ENCODE measurements at regions not wholly inside any gene's neighbourhood (a gene's known extent, or its start where the extent isn't known, plus 50 kb on each side); places are given as distances from the start of the nearest gene placed in this dataset.

DNA sequence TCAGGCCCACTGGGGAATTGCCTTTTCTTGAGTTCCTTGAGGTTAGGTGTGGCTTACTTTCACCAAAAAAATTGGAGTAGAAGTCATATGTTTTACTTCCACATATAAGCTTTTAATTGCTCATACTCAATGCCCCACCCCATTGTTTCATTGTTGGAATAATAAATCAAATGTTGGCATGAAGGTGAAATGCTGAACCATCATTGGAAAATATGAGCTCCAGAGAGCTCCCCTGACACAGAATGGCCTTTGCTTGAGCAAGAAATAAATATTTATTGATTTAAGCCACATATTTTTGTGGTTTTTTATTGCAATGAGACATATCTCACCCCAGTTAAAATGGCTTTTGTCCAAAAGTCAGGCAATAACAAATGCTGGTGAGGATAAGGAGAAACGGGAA is 167.3 kb upstream of the SRD5A2 start:
- Histone ChIP-seq H3K4me1 (ENCODE audit: control insufficient read depth, insufficient read depth, low read length) (no peaks in the 10 kb centered on the region), H3K4me3 (ENCODE audit: low read depth, low read length) (no peak overlapping the region), H3K9me3 (ENCODE audit: control insufficient read depth, insufficient read depth, low read length) (peaks cover 2% of the 10 kb centered on the region), H3K36me3 (ENCODE audit: control insufficient read depth, insufficient read depth, low read length) (no peaks in the 10 kb centered on the region), H3K27ac (ENCODE audit: low read depth, low read length) (no peak overlapping the region), H3K27me3 (ENCODE audit: control insufficient read depth, insufficient read depth, low read length) (no peaks in the 10 kb centered on the region)
- WGBS (ENCODE audit: insufficient coverage): no CpG with 5 or more reads among the region's 1 CpG
- DNase-seq (ENCODE audit: low read depth in 4 of 6, low spot score in 6 of 6): no peak

DNA sequence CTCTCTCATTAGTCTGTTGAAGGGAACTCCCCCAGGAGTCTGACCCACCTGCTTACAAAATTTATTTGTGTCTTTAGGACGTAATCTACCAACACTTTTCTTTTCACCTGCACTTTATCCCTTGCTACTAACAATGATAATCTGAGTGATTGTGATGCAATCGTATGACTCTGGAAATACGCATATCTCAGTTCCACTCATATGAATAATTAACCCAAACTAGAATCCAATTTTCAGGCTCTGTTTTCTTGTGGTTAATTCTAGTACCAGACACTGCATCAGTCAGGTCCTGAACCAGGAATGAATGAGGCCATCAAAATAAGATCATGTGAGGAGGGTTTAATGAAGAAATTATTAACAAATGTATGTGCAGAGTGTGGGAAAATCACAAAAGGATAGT is 158.4 kb upstream of the SRD5A2 start:
- Histone ChIP-seq H3K4me1 (ENCODE audit: control insufficient read depth, insufficient read depth, low read length) (no peaks in the 10 kb centered on the region), H3K4me3 (ENCODE audit: low read depth, low read length) (no peak overlapping the region), H3K9me3 (ENCODE audit: control insufficient read depth, insufficient read depth, low read length) (no peaks in the 10 kb centered on the region), H3K36me3 (ENCODE audit: control insufficient read depth, insufficient read depth, low read length) (no peaks in the 10 kb centered on the region), H3K27me3 (ENCODE audit: control insufficient read depth, insufficient read depth, low read length) (no peaks in the 10 kb centered on the region), H3K27ac (ENCODE audit: low read depth, low read length) (no peak overlapping the region)
- no peak for DNase-seq (ENCODE audit: low read depth in 4 of 6, low spot score in 6 of 6)
- no CpG with 5 or more reads among the region's 3 CpGs for WGBS (ENCODE audit: insufficient coverage)

DNA sequence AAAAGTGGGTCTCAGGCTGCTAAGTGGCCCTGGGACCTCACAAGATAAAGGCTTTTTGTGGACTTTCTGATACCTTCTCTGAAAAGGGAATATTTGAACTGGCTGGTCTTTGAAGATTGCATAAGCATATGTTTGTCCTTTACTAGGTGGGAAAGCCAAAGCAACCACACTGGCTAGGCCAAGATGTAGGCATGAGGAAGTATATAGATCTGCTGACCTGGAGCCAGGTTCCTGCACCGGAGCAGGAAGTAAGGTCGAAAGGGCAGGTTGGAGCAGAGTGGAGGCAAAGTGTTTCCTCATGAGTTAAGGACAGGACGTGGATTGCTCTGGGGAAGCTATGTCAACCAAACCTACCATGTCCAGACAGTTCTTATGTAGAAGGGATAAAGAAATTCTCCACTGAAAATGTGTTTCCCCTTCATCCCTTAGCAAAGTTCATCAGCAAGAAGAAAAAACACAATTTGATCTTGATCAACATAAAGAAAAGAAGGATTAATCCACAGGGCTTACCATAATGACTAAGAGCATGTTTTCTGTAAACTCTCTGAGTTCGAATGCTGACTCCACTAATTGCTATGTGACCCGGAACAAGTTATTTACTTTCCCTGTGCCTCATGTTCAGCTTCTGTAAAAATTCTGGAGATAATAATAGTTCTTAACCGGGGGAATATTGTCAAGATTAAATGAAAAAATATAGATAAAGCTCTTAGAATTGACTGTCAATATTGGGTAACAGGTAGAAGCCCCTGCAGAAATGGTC is 156.1 kb upstream of the SRD5A2 start:
- 83% methylated on average over 2 of the region's 6 CpGs for WGBS (ENCODE audit: insufficient coverage)
- H3K36me3 ChIP-seq (ENCODE audit: control insufficient read depth, insufficient read depth, low read length): no peaks in the 10 kb centered on the region

DNA sequence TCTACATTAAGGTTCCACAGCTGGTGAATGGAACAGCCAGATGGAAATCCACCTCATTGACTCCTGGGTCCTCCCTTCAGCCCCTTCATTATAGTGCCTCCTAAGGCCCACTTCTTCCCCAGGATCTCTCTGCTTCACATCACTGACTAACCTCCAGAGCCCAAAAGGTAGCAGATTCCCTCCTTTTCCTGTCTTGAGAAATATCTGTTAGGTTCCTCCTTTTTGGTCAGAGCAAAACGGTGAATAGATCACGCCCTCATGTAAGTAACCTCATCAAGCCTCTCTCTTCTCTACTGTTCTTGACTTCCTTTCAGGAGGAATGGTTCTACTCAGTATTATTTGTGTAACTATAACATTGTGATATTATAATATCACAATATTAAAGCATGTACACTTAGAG is 155.0 kb upstream of the SRD5A2 start:
- Histone ChIP-seq H3K27me3 (ENCODE audit: control insufficient read depth, insufficient read depth, low read length) (no peaks in the 10 kb centered on the region), H3K36me3 (ENCODE audit: control insufficient read depth, insufficient read depth, low read length) (no peaks in the 10 kb centered on the region), H3K27ac (ENCODE audit: low read depth, low read length) (no peak overlapping the region), H3K4me1 (ENCODE audit: control insufficient read depth, insufficient read depth, low read length) (no peaks in the 10 kb centered on the region), H3K9me3 (ENCODE audit: control insufficient read depth, insufficient read depth, low read length) (peaks cover 1% of the 10 kb centered on the region), H3K4me3 (ENCODE audit: low read depth, low read length) (no peak overlapping the region)
- WGBS (ENCODE audit: insufficient coverage): no CpG with 5 or more reads among the region's 2 CpGs
- DNase-seq (ENCODE audit: low read depth in 4 of 6, low spot score in 6 of 6): no peak

More for the DNA sequence above, 156.1 kb upstream of the SRD5A2 start:
- H3K9me3 ChIP-seq (ENCODE audit: control insufficient read depth, insufficient read depth, low read length): peaks cover 1% of the 10 kb centered on the region
- no peak overlapping the region for H3K4me3 ChIP-seq (ENCODE audit: low read depth, low read length)
- DNase-seq (ENCODE audit: low read depth in 4 of 6, low spot score in 6 of 6): no peak
- no peaks in the 10 kb centered on the region for H3K4me1 ChIP-seq (ENCODE audit: control insufficient read depth, insufficient read depth, low read length)
- no peak overlapping the region for H3K27ac ChIP-seq (ENCODE audit: low read depth, low read length)
- no peaks in the 10 kb centered on the region for H3K27me3 ChIP-seq (ENCODE audit: control insufficient read depth, insufficient read depth, low read length)

DNA sequence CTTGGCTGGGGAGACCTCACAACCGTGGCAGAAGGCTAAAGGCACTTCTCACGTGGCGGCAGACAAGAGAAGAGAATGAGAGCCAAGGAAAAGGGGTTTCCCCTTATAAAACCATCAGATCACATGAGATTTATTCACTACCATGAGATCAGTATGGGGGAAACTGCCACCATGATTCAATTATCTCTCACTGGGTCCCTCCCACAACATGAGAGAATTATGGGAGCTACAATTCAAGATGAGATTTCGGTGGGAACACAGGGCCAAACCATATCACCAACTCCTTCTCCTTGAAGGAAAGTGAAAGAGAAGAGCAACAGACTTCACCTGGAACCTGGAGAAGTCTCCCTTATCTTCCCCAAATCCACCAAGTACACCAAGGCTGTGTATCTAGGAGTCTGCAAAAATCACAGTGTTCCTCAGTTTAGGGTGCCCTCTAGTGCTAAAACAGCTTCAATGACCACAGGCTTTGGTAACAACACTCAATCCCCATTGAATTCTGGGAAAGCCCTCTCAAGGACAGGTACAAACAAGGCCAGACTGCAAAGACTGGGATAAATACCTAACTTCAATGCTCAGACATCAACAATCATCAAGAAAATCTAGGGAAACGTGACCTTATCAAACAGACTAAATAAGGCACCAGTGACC is 148.8 kb upstream of the SRD5A2 start:
- H3K27me3 ChIP-seq (ENCODE audit: control insufficient read depth, insufficient read depth, low read length): no peaks in the 10 kb centered on the region
- no peaks in the 10 kb centered on the region for H3K36me3 ChIP-seq (ENCODE audit: control insufficient read depth, insufficient read depth, low read length)
- WGBS (ENCODE audit: insufficient coverage): 71% methylated on average over 2 of the region's 5 CpGs
- no peak overlapping the region for H3K4me3 ChIP-seq (ENCODE audit: low read depth, low read length)
- no peak overlapping the region for H3K27ac ChIP-seq (ENCODE audit: low read depth, low read length)
- H3K4me1 ChIP-seq (ENCODE audit: control insufficient read depth, insufficient read depth, low read length): no peaks in the 10 kb centered on the region
- peaks cover 2% of the 10 kb centered on the region for H3K9me3 ChIP-seq (ENCODE audit: control insufficient read depth, insufficient read depth, low read length)
- DNase-seq (ENCODE audit: low read depth in 4 of 6, low spot score in 6 of 6): peak in 1 of 6 donors; percentile 2

- no peaks in the 10 kb centered on the region for H3K36me3 ChIP-seq (ENCODE audit: control insufficient read depth, insufficient read depth, low read length)
- H3K9me3 ChIP-seq (ENCODE audit: control insufficient read depth, insufficient read depth, low read length): peaks cover 3% of the 10 kb centered on the region
- 100% methylated on average over 1 of the region's 2 CpGs for WGBS (ENCODE audit: insufficient coverage)
- H3K27me3 ChIP-seq (ENCODE audit: control insufficient read depth, insufficient read depth, low read length): no peaks in the 10 kb centered on the region
- H3K4me3 ChIP-seq (ENCODE audit: low read depth, low read length): no peak overlapping the region
- no peaks in the 10 kb centered on the region for H3K4me1 ChIP-seq (ENCODE audit: control insufficient read depth, insufficient read depth, low read length)
- no peak overlapping the region for H3K27ac ChIP-seq (ENCODE audit: low read depth, low read length)
- no peak for DNase-seq (ENCODE audit: low read depth in 4 of 6, low spot score in 6 of 6)
Measured at GRCh38 chr2:31729065-31729439, 148.3 kb upstream of the SRD5A2 start.

DNA sequence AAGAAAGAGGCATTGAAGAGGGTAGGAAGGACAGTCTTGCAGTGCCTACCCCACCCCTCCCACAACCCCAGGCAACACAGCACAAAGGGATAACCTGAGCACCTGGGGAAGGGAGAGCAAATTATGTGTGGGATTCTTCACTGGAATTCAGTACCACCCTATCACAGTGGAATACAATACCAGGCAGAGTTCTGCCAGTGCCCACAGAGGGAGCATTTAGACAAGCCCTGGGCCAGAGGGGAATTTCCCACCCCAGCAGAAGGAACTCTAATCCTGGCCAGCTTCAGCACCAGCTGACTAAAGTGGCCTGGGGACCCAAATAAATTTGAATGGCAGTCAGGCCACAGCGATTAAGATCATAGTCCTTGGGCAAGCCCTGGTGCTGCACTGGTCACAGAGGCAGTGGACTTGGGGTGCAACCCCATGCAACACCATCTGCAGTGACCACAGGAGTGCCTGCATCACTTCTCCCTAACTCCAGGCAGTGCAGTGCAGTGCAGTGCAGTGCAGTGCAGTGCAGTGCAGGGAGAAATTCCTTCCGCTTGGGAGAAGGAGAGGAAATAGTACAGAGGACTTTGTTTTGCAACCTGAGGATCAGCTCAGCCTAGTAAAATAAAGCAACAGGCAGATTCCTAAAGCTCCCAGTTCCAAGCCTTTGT is 147.8 kb upstream of the SRD5A2 start:
- no peak overlapping the region for H3K27ac ChIP-seq (ENCODE audit: low read depth, low read length)
- H3K4me1 ChIP-seq (ENCODE audit: control insufficient read depth, insufficient read depth, low read length): no peaks in the 10 kb centered on the region
- peaks cover 3% of the 10 kb centered on the region for H3K9me3 ChIP-seq (ENCODE audit: control insufficient read depth, insufficient read depth, low read length)
- H3K4me3 ChIP-seq (ENCODE audit: low read depth, low read length): no peak overlapping the region
- 100% methylated on average over 1 of the region's 2 CpGs for WGBS (ENCODE audit: insufficient coverage)
- DNase-seq (ENCODE audit: low read depth in 4 of 6, low spot score in 6 of 6): no peak
- H3K27me3 ChIP-seq (ENCODE audit: control insufficient read depth, insufficient read depth, low read length): no peaks in the 10 kb centered on the region
- H3K36me3 ChIP-seq (ENCODE audit: control insufficient read depth, insufficient read depth, low read length): no peaks in the 10 kb centered on the region

- Histone ChIP-seq H3K4me3 (ENCODE audit: low read depth, low read length) (no peak overlapping the region), H3K4me1 (ENCODE audit: control insufficient read depth, insufficient read depth, low read length) (no peaks in the 10 kb centered on the region), H3K9me3 (ENCODE audit: control insufficient read depth, insufficient read depth, low read length) (peaks cover 2% of the 10 kb centered on the region), H3K27ac (ENCODE audit: low read depth, low read length) (no peak overlapping the region), H3K27me3 (ENCODE audit: control insufficient read depth, insufficient read depth, low read length) (no peaks in the 10 kb centered on the region), H3K36me3 (ENCODE audit: control insufficient read depth, insufficient read depth, low read length) (no peaks in the 10 kb centered on the region)
- no peak for DNase-seq (ENCODE audit: low read depth in 4 of 6, low spot score in 6 of 6)
- WGBS (ENCODE audit: insufficient coverage): no CpG with 5 or more reads among the region's 2 CpGs
Measured at GRCh38 chr2:31726457-31726856, 145.7 kb upstream of the SRD5A2 start.

DNA sequence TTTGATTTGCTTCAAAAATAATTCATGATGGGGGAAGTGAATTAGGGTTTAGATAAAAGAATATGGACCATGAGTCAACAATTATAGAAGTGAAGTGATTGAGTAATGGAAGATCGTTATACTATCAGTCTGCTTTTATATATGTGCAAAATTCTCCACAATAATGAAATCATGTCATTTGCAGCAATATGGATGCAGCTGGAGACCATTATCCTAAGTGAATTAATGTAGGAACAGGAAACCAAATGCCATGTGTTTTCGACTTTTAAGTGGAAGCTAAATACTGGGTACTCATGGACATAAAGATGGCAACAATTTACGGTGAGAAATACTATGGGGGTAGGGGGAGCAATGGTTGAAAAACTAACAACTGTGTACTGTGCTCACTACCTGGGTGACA is 144.7 kb upstream of the SRD5A2 start:
- no peak for DNase-seq (ENCODE audit: low read depth in 4 of 6, low spot score in 6 of 6)
- no peaks in the 10 kb centered on the region for H3K27me3 ChIP-seq (ENCODE audit: control insufficient read depth, insufficient read depth, low read length)
- no peaks in the 10 kb centered on the region for H3K4me1 ChIP-seq (ENCODE audit: control insufficient read depth, insufficient read depth, low read length)
- 100% methylated on average over 1 of the region's 3 CpGs for WGBS (ENCODE audit: insufficient coverage)
- H3K4me3 ChIP-seq (ENCODE audit: low read depth, low read length): no peak overlapping the region
- H3K9me3 ChIP-seq (ENCODE audit: control insufficient read depth, insufficient read depth, low read length): peaks cover 2% of the 10 kb centered on the region
- no peak overlapping the region for H3K27ac ChIP-seq (ENCODE audit: low read depth, low read length)
- no peaks in the 10 kb centered on the region for H3K36me3 ChIP-seq (ENCODE audit: control insufficient read depth, insufficient read depth, low read length)

DNA sequence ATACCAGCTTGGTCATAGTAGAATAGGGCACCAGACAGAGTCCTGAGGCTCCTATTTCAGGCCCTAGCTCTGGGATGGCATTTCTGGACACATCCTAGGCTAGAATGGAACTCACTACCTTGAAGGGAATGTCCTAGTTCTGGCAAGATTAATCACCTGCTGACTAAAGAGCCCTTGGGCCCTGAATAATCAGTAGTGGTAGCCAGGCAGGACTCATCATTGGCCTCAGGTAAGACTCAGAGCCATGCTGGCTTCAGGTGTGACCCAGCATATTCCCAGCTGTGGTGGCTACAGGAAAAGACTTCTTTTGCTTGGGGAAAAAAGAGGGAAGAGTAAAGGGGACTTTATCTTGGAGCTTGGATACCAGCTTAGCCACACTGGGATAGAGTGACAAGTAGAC is 131.0 kb upstream of the SRD5A2 start:
- Histone ChIP-seq H3K36me3 (ENCODE audit: control insufficient read depth, insufficient read depth, low read length) (no peaks in the 10 kb centered on the region), H3K9me3 (ENCODE audit: control insufficient read depth, insufficient read depth, low read length) (peaks cover 2% of the 10 kb centered on the region), H3K4me1 (ENCODE audit: control insufficient read depth, insufficient read depth, low read length) (no peaks in the 10 kb centered on the region), H3K4me3 (ENCODE audit: low read depth, low read length) (no peak overlapping the region), H3K27ac (ENCODE audit: low read depth, low read length) (no peak overlapping the region), H3K27me3 (ENCODE audit: control insufficient read depth, insufficient read depth, low read length) (no peaks in the 10 kb centered on the region)
- DNase-seq (ENCODE audit: low read depth in 4 of 6, low spot score in 6 of 6): no peak
